GM21381 (cell line): ENCODE measurements at regions not wholly inside any gene's neighbourhood (a gene's known extent, or its start where the extent isn't known, plus 50 kb on each side); places are given as distances from the start of the nearest gene placed in this dataset.

Source experiments
- ATAC-seq: cut with Tn5 transposase; IDR thresholded peaks from one replicate; pipeline ENCODE4 v1.9.1; 2021; ENCODE audit warnings: mild to moderate bottlenecking, moderate library complexity; ENCODE audit not compliant: unreplicated experiment

DNA sequence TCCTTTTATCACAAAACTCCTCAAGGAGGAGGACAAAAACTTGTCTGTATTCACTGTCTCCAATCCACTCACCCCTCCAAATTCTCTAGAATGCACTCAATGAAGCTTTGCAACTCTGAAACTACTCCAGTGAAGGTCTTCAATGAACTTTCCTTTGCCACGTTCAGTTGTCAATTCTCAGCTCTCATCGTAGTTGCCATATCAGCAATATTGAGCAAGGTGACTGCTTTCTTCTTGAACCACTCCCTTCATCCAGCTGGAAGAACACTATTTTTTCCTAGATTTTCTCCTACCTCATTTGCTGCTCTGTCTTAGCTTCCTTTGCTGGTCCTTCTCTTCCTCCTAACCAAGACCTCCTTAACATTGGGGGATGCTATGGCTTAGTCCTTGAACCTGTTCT lies 191.8 kb downstream of the KDR start:
- no peak for ATAC-seq

- ATAC-seq, result no peak
These were observed 195.2 kb downstream of the KDR start for GRCh38 chr4:54930226-54930625.

DNA sequence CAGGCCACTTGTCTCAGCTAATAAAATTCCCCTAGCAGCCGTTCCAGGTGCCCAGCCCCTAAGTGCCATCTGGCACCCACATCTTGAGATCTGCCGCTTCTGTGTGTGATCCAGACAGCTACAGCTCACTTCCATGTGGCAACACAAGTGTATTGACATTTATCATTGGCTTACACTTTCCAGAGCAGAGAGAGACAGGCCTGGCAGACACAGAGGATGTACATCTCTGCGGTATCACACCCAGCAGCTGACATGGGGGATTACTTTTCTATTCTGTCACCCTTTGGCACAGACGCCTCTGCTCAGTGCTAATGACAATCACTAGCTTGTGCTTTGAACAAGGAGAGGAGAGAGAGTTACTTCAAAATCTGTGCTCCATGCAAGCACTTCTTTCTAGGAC lies 195.9 kb downstream of the KDR start:
- no peak for ATAC-seq

DNA sequence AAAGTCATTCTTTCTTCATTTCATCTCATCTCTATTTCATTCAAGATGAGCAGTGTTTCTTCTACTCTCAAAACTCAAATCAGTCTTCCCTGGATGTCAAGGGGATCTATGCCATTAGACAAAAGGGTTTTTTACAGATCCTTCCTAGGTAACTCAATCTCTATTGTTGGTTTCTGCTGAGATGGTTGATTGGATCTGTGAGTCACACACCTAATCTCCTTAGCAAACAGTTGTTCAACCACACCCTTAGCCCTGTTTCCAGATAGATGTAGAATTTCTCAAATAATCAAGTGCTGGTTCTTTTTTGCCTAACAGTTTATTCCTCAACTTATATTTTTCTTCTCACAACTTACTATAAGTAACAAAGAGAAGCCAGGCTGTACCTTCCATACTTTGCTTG lies 200.5 kb downstream of the KDR start:
- ATAC-seq, result no peak

DNA sequence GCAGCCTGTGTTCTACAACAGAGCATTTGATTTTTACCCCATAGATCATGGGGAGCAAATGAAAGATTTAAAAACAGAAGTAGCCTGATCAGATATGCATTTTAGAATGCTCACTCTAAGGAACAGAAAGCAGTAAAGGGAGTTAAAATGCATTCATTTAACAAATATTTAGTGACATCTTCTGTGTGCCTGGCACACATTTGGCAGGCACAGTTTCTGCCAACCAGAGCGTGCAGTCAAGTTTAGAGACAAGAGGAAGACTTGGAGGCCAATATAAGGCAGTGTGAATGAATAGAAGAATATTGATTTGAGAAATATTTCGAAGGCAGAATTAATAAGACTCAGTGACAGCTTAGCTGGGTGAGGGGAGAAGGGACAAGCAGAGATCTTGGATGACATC lies 210.1 kb downstream of the KDR start:
- no peak for ATAC-seq

- ATAC-seq, result no peak
These were observed 210.6 kb downstream of the KDR start for GRCh38 chr4:54914781-54915180.

GRCh38 chr4:54913751-54914526 lies 211.5 kb downstream of the KDR start:
- no peak for ATAC-seq

DNA sequence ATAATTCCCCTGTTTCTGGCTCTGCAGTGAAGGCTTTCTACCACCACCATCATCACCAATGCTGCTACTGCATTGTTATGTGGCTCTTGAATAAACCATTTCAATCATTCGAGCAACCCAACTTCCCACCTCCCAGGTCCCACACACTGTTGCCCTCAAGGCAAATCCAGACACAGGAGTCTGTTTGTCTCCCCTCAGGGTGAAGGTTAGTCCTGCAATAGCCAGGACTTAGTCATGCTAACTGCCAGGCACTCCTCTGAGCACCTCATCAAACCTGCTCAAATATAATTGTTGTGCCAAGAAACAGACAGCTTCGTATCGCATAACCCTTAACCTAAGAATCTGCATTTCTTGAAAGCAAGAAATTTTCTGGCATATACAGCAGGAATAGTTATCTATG lies 213.2 kb downstream of the KDR start:
- ATAC-seq, result no peak

DNA sequence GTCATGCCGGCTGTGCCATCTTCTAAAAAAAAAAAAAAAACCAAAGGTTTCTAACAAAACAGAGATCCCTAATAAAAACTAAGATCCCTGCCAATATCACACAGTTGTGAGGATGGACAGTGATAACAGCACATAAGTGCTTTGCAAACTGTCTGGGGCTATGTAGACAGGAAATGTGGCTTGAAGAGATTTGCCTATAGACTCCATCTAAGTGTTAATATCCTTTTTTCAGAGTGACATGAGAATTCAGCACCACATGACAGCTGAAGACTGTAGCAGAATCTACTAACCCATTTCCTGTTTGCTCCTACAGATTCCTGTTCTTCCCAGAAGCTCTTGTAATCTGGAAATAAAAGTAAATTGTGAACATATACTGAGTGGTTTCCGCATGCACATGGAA lies 215.4 kb downstream of the KDR start:
- no peak for ATAC-seq

GRCh38 chr4:54908763-54909162 lies 216.6 kb downstream of the KDR start:
- ATAC-seq, result no peak

GRCh38 chr4:54904953-54905352 lies 220.4 kb downstream of the KDR start:
- ATAC-seq, result no peak

DNA sequence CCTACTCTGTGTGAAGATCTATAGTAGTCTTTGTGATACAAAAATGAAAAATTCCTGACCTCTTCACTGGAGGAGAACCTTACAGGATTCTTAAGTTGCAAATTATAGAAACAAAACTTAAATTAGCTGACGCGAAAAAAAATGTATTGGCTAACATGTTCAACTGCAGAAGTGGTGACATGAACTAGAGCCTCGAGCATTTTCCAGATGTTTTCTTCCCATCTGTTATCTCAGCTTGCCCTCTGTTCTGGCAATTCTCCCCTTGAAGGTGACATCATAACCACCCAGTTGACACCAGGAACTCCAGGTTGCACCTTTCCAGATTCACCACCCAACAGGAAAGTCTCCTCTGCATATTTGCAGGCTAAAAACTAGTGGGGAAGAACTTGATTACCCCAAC lies 222.4 kb downstream of the KDR start:
- ATAC-seq, result no peak

- ATAC-seq, result no peak
These were observed 223.1 kb downstream of the KDR start for GRCh38 chr4:54902271-54902670.

- no peak for ATAC-seq
These were observed 224.2 kb downstream of the KDR start for GRCh38 chr4:54901202-54901601.

DNA sequence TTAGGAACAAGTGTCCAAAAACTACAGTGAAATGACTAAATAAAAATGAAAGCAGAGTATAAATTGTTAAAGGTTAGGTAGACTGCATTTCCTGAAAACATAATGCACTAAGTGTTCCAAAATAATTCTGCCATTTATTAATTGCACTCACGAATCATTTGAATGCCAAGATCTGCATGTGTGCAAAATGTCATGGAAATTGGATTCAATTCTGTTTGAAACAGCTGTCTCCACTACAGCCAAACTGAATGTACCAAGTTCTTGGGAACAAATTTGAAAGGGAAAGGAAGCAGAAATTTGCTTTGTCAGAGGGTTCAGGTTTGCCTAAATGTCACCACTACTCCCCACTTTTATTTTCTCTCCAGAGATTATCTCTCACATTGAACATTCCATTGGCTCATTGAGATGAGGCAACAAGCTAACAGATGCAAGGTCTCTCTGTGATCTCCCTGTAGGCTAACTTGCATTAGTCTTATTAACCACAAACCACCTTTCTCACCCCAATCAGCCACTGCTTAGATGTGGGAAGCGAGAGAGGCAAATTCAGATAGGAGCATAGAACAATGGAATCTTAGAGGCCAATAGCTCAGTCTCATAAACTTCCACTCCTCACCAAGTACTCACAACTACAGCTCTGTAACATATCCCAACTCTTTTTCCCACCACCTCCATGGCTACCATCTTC lies 226.6 kb downstream of the KDR start:
- no peak for ATAC-seq

- no peak for ATAC-seq
These were observed 227.3 kb downstream of the KDR start for GRCh38 chr4:54898056-54898562.

DNA sequence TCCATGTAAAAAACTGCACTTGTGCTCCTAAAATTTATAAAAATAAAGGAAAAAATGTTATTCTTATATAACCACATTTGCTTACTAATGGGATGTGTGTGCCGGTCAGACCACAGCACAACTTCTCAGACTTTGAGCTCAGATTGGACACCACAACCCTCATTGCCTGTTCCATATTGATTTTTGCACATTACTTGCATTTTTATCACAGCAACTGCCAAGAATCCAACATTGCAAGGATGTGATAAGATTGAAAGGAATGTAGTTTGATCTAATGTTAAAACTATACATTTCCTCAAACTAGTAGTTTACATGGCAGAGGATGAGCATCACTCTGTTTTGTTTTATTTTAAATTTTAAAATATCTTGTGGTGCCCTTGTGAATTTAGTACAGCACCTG lies 227.8 kb downstream of the KDR start:
- ATAC-seq, result no peak

DNA sequence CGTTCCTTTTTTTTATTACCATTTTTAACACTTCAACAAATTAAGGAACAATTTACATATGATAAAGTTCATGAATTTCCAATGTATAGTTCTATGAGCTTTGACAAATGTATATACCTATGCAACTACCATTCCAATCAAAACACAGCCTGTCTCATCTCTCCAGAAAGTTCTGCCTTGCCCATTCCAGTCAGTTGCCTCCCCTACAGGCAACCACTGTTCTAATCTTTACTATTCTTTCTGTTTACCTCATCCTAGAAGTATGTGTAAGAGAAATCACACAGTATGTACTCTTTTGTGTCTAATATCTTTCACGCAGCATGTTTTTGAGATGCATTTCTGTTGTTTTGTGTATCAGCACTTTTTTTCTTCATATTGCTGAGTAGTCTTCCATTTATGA lies 224.9 kb downstream of the KIT start:
- no peak for ATAC-seq

DNA sequence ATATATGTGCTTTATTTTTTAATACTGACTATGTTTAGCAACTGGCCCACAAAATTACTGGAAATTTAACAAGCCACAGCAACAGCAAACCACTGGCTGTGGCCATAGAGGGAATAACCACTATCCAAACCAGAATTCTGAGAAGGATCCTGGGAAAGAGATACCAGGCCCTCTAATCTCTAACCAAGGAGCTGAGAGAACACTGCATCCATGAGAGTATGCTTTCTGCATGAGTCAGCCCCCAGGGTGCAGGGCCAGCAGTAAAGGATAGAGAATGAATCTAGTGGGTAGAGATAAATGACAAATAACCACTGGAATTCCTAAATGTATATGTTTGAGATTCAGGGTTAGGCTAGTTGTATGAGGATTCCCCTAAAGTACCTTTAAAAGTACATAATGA lies 221.8 kb downstream of the KIT start:
- ATAC-seq, result no peak

DNA sequence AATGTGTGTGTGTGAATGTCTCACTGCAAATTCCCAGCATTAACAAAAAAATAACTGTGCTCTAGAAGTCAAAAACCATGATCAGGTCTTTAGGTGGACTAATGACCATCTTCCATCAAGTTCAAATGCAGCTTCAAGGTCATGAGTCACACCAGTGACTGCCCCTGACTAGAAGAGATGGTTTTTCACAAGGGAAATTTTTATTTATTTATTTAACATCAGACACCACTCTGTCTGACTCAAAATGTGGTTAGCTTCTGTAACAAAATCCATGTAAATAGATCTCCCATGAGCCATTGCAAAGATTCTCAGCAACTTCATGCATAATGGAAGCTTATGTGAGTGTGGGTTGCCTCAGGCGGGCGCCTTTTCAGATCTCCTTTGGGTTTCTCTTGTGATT lies 219.2 kb downstream of the KIT start:
- no peak for ATAC-seq

DNA sequence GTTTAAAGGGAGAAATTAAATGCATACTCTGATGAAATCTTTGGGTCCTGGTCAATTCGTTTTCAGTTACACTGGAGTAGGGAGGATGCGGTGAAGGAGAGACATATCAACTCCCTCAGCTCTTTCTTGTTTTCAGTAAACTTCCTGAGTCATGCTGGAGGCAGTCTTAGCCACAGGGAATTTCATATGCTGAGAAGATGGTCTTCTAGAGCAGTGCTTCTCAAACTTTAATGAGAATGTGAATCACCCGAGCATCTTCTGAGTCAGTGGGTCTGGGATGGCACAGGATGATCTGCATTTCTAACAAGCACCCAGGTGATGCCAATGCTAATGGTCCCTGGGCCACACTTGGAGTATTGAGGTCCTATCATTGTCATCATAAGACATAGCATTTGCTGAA lies 214.5 kb downstream of the KIT start:
- ATAC-seq, result no peak

GRCh38 chr4:54863571-54864255 lies 206.0 kb downstream of the KIT start:
- no peak for ATAC-seq
